Hepatocyte (in vitro differentiated cells): ENCODE measurements at regions not wholly inside any gene's neighbourhood (a gene's known extent, or its start where the extent isn't known, plus 50 kb on each side); places are given as distances from the start of the nearest gene placed in this dataset.

ENCODE experiments used
- DNase-seq: peaks from one replicate; pipeline ENCODE4 v3.0.0-alpha.2; 2016; ENCODE audit warnings: low spot score
- H2AFZ ChIP-seq: fragments of 200-600 bp; sonication (generic); 2 replicates; pipeline ENCODE4 v1.6.0; 2016; ENCODE audit warnings: antibody characterized with exemption, mild to moderate bottlenecking
- H3K27ac ChIP-seq: fragments of 200-600 bp; sonication (generic); 2 replicates; pipeline ENCODE4 v1.5.1; 2016; ENCODE audit warnings: mild to moderate bottlenecking
- H3K27me3 ChIP-seq: fragments of 200-600 bp; sonication (generic); 2 replicates; pipeline ENCODE4 v1.6.1; 2016
- H3K36me3 ChIP-seq: fragments of 200-600 bp; sonication (generic); replicated peaks from 2 replicates; pipeline ENCODE4 v1.5.1; 2016; ENCODE audit warnings: low read depth; ENCODE audit not compliant: insufficient read depth
- H3K4me1 ChIP-seq: fragments of 200-600 bp; sonication (generic); 2 replicates; pipeline ENCODE4 v1.5.1; 2016; ENCODE audit warnings: mild to moderate bottlenecking, moderate library complexity; ENCODE audit not compliant: insufficient read depth
- H3K4me2 ChIP-seq: fragments of 200-600 bp; sonication (generic); 2 replicates; pipeline ENCODE4 v1.6.0; 2016
- H3K4me3 ChIP-seq: fragments of 200-600 bp; sonication (generic); 2 replicates; pipeline ENCODE4 v1.5.1; 2016; ENCODE audit warnings: mild to moderate bottlenecking
- H3K79me2 ChIP-seq: fragments of 200-600 bp; sonication (generic); 2 replicates; pipeline ENCODE4 v1.6.0; 2017; ENCODE audit warnings: mild to moderate bottlenecking
- H3K9me2 ChIP-seq: fragments of 200-600 bp; sonication (generic); replicated peaks from 2 replicates; pipeline ENCODE4 v1.6.0; 2017; ENCODE audit warnings: mild to moderate bottlenecking; ENCODE audit not compliant: insufficient read depth
- H3K9me3 ChIP-seq: fragments of 200-600 bp; sonication (generic); 2 replicates; pipeline ENCODE4 v1.5.1; 2016; ENCODE audit warnings: low read depth, mild to moderate bottlenecking
- H4K20me1 ChIP-seq: fragments of 200-600 bp; sonication (generic); 2 replicates; pipeline ENCODE4 v1.6.0; 2016; ENCODE audit warnings: mild to moderate bottlenecking; ENCODE audit not compliant: insufficient read depth, poor library complexity, severe bottlenecking
- CTCF ChIP-seq: fragments of 200-600 bp; sonication (generic); IDR thresholded peaks from 2 replicates; pipeline ENCODE4 v1.5.1; 2016; ENCODE audit warnings: antibody characterized with exemption, mild to moderate bottlenecking; ENCODE audit not compliant: poor library complexity
- EZH2 ChIP-seq: fragments of 200-600 bp; sonication (generic); IDR thresholded peaks from 2 replicates; pipeline ENCODE4 v1.6.1; 2016; ENCODE audit warnings: antibody characterized with exemption, mild to moderate bottlenecking, borderline replicate concordance
- EZH2phosphoT487 ChIP-seq: fragments of 200-600 bp; sonication (generic); IDR thresholded peaks from one replicate; pipeline ENCODE4 v1.6.1; 2018; ENCODE audit warnings: antibody characterized with exemption, mild to moderate bottlenecking, low read depth, moderate library complexity; ENCODE audit not compliant: unreplicated experiment, severe bottlenecking
- WGBS: methylation state at CpG from one replicate; pipeline ENCODE4 v1.1.6; 2016; ENCODE audit warnings: low lambda C conversion rate; ENCODE audit errors: missing lambda C conversion rate; 5-methylcytosine and 5-hydroxymethylcytosine counted together

GRCh38 chr3:182596676-182597410 lies 196.5 kb upstream of the ATP11B start:
- no peak for DNase-seq
- Histone ChIP-seq H3K9me2 (no peaks in the 10 kb centered on the region), H3K9me3 (no peaks in the 10 kb centered on the region), H3K4me2 (no peak overlapping the region), H3K4me1 (peaks cover 13% of the 10 kb centered on the region), H3K27ac (peak overlapping the region; percentile 20), H3K36me3 (no peaks in the 10 kb centered on the region), H4K20me1 (no peaks in the 10 kb centered on the region), H3K27me3 (no peaks in the 10 kb centered on the region), H3K4me3 (no peak overlapping the region), H2AFZ (no peak overlapping the region), H3K79me2 (no peaks in the 10 kb centered on the region)
- 85% methylated on average over 17 of the region's 17 CpGs for WGBS
- TF ChIP-seq EZH2 (no peak), EZH2phosphoT487 (no peak), CTCF (no peak)

GRCh38 chr3:182597621-182598041 lies 195.7 kb upstream of the ATP11B start:
- no peaks in the 10 kb centered on the region for H3K36me3 ChIP-seq
- peaks cover 13% of the 10 kb centered on the region for H3K4me1 ChIP-seq
- H3K79me2 ChIP-seq, result no peaks in the 10 kb centered on the region
- WGBS, result 47% methylated on average over 3 of the region's 3 CpGs
- peak; percentile 40 for DNase-seq
- no peaks in the 10 kb centered on the region for H3K9me2 ChIP-seq
- H3K4me2 ChIP-seq, result no peak overlapping the region
- H3K4me3 ChIP-seq, result no peak overlapping the region
- no peak overlapping the region for H2AFZ ChIP-seq
- TF ChIP-seq CTCF (no peak), EZH2phosphoT487 (no peak), EZH2 (no peak)
- no peaks in the 10 kb centered on the region for H3K27me3 ChIP-seq
- no peaks in the 10 kb centered on the region for H4K20me1 ChIP-seq
- H3K27ac ChIP-seq, result peak overlapping the region; percentile 27
- no peaks in the 10 kb centered on the region for H3K9me3 ChIP-seq

- Histone ChIP-seq H3K27ac (no peak overlapping the region), H3K4me2 (no peak overlapping the region), H3K9me2 (no peaks in the 10 kb centered on the region), H3K27me3 (no peaks in the 10 kb centered on the region), H4K20me1 (no peaks in the 10 kb centered on the region), H3K79me2 (no peaks in the 10 kb centered on the region), H3K4me1 (peaks cover 16% of the 10 kb centered on the region), H3K9me3 (no peaks in the 10 kb centered on the region), H3K4me3 (no peak overlapping the region), H2AFZ (no peak overlapping the region), H3K36me3 (no peaks in the 10 kb centered on the region)
- no peak for DNase-seq
- TF ChIP-seq EZH2phosphoT487 (no peak), EZH2 (no peak), CTCF (no peak)
- 77% methylated on average over 2 of the region's 2 CpGs for WGBS
Measured at GRCh38 chr3:182601597-182601996, 191.7 kb upstream of the ATP11B start.
